ENCODE measurements at regions not wholly inside any gene's neighbourhood (a gene's known extent, or its start where the extent isn't known, plus 50 kb on each side); places are given as distances from the start of the nearest gene placed in this dataset.

DNA sequence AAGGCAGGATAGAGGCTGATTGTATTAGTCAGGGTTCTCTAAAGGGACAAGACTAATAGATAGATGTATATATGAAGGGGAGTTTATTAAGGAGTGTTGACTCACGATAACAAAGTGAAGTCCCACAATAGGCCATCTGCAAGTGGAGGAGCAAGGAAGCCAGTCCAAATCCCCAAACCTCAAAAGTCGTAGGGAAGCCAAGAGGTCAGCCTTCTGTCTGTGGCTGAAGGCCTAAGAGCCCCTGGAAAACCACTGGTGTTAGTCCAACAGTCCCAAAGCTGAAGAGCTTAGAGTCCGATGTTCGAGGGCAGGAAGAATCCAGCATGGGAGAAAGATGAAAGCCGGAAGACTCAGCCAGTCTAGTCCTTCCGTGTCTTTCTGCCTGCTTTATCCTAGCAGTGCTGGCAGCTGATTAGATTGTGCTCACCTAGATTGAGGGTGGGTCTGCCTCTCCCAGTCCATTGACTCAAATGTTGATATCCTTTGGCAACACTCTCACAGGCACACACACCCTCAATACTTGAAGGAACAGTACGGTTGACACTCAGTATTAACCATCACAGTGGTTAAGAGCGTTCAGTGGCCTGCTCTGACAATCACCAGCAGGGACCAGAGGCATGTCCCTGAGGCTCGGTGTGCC, 135.6 kb downstream of the CSNK2A3 start:
- TF ChIP-seq, protein P1, sequence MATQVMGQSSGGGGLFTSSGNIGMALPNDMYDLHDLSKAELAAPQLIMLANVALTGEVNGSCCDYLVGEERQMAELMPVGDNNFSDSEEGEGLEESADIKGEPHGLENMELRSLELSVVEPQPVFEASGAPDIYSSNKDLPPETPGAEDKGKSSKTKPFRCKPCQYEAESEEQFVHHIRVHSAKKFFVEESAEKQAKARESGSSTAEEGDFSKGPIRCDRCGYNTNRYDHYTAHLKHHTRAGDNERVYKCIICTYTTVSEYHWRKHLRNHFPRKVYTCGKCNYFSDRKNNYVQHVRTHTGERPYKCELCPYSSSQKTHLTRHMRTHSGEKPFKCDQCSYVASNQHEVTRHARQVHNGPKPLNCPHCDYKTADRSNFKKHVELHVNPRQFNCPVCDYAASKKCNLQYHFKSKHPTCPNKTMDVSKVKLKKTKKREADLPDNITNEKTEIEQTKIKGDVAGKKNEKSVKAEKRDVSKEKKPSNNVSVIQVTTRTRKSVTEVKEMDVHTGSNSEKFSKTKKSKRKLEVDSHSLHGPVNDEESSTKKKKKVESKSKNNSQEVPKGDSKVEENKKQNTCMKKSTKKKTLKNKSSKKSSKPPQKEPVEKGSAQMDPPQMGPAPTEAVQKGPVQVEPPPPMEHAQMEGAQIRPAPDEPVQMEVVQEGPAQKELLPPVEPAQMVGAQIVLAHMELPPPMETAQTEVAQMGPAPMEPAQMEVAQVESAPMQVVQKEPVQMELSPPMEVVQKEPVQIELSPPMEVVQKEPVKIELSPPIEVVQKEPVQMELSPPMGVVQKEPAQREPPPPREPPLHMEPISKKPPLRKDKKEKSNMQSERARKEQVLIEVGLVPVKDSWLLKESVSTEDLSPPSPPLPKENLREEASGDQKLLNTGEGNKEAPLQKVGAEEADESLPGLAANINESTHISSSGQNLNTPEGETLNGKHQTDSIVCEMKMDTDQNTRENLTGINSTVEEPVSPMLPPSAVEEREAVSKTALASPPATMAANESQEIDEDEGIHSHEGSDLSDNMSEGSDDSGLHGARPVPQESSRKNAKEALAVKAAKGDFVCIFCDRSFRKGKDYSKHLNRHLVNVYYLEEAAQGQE (IDR thresholded peaks at IDR 0.05; ENCODE audit: low read depth), result no peak
- TF ChIP-seq EP300 (IDR thresholded peaks at IDR 0.05; ENCODE audit: borderline replicate concordance), result no peak
- no peak for TF ChIP-seq CEBPB (IDR thresholded peaks at IDR 0.05)
- no peak for TF ChIP-seq ZBTB7A (IDR thresholded peaks at IDR 0.05; ENCODE audit: low read depth)
- TF ChIP-seq RAD21 (IDR thresholded peaks at IDR 0.05; ENCODE audit: low read depth), result no peak
- TF ChIP-seq, protein P2, sequence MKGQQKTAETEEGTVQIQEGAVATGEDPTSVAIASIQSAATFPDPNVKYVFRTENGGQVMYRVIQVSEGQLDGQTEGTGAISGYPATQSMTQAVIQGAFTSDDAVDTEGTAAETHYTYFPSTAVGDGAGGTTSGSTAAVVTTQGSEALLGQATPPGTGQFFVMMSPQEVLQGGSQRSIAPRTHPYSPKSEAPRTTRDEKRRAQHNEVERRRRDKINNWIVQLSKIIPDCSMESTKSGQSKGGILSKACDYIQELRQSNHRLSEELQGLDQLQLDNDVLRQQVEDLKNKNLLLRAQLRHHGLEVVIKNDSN (IDR thresholded peaks at IDR 0.05), result no peak
- no peak for TF ChIP-seq EGR1 (IDR thresholded peaks at IDR 0.05)
- no peak for TF ChIP-seq TEAD4 (IDR thresholded peaks at IDR 0.05)

Measured in Ishikawa (cell line).